Endothelial cell of umbilical vein (primary cell): ENCODE measurements at regions not wholly inside any gene's neighbourhood (a gene's known extent, or its start where the extent isn't known, plus 50 kb on each side); places are given as distances from the start of the nearest gene placed in this dataset.

Experiments used
- BruUV-seq: library from RNA; stranded (reverse); fragments of 400-500 nt; replicated peaks from 2 replicates; lab custom pipeline; 2021; lab: Mats Ljungman, UMichigan
- CTCF ChIA-PET: fragments of 300-600, 350-600 bp; sonication (Branson Sonifier 250); formaldehyde crosslinking; loops from one replicate; lab custom pipeline; 2021; ENCODE audit warnings: antibody characterized with exemption, inconsistent platforms; lab: Charles Lee
- POLR2A ChIA-PET: fragments of 300-600, 350-600 bp; sonication (Branson Sonifier 250); formaldehyde crosslinking; loops from one replicate; lab custom pipeline; 2021; ENCODE audit warnings: antibody characterized with exemption, inconsistent platforms; lab: Charles Lee
- DNase-seq: peaks from one replicate; pipeline ENCODE4 v3.0.0-alpha.2; 2011; ENCODE audit warnings: low read depth, low spot score
- FAIRE-seq: peaks from 2 replicates; lab custom pipeline; 2011; peaks lifted over from hg19 to GRCh38; lab: Jason Lieb, UNC
- H2AFZ ChIP-seq: 2 replicates; pipeline ENCODE4 v1.6.0; 2012; ENCODE audit warnings: low read depth, low read length, control low read depth, inconsistent platforms
- H3K27ac ChIP-seq: 2 replicates; pipeline ENCODE4 v1.5.1; 2011; ENCODE audit warnings: low read depth, mild to moderate bottlenecking, control low read depth, low read length, moderate library complexity; ENCODE audit not compliant: insufficient read depth
- H3K27me3 ChIP-seq, 2 experiments: 2 replicates each; pipeline versions ENCODE4 v1.6.0 to v1.6.1; 2011; ENCODE audit warnings: low read length in 2 of 2, mixed read lengths in 1 of 2; ENCODE audit not compliant: control insufficient read depth in 2 of 2, insufficient read depth in 2 of 2
- H3K36me3 ChIP-seq, 2 experiments: 2 replicates in 1 of 2; 3 replicates in 1 of 2; pipeline ENCODE4 v1.5.1; 2011; ENCODE audit warnings: low read length in 2 of 2, mild to moderate bottlenecking in 1 of 2, moderate library complexity in 1 of 2; ENCODE audit not compliant: control insufficient read depth in 2 of 2, insufficient read depth in 2 of 2; ENCODE audit errors: extremely low read depth in 1 of 2
- H3K4me1 ChIP-seq: 3 replicates; pipeline ENCODE4 v1.5.1; 2011; ENCODE audit warnings: mild to moderate bottlenecking, low read length; ENCODE audit not compliant: control insufficient read depth, insufficient read depth; ENCODE audit errors: extremely low read depth
- H3K4me2 ChIP-seq: 2 replicates; pipeline ENCODE4 v1.6.1; 2011; ENCODE audit warnings: low read length, control low read depth, mixed read lengths; ENCODE audit not compliant: insufficient read depth
- H3K4me3 ChIP-seq, 3 experiments: fragments of 200-600 bp in 1 of 3; sonication (generic), shearing (Covaris generic) in 1 of 3; replicated peaks in 1 of 3; 2 replicates each; pipeline ENCODE4 v1.5.1; 2011 to 2016; ENCODE audit warnings: control low read depth in 3 of 3, low read length in 3 of 3, mild to moderate bottlenecking in 2 of 3, inconsistent platforms in 1 of 3, low read depth in 1 of 3, moderate library complexity in 1 of 3; ENCODE audit not compliant: insufficient read depth in 1 of 3
- H3K79me2 ChIP-seq: 2 replicates; pipeline ENCODE4 v1.6.0; 2012; ENCODE audit warnings: low read length, inconsistent platforms; ENCODE audit not compliant: control insufficient read depth, insufficient read depth
- H3K9ac ChIP-seq: replicated peaks from 2 replicates; pipeline ENCODE3; 2011; ENCODE audit warnings: low read length, control low read depth; ENCODE audit not compliant: insufficient read depth; ENCODE audit errors: extremely low read depth
- H3K9me1 ChIP-seq: replicated peaks from 3 replicates; pipeline ENCODE4 v1.6.0; 2011; ENCODE audit warnings: mild to moderate bottlenecking, low read length; ENCODE audit not compliant: control insufficient read depth, insufficient read depth; ENCODE audit errors: extremely low read depth
- H3K9me3 ChIP-seq: replicated peaks from 2 replicates; pipeline ENCODE4 v1.5.1; 2012; ENCODE audit warnings: low read length, inconsistent platforms; ENCODE audit not compliant: control insufficient read depth, insufficient read depth
- H4K20me1 ChIP-seq: replicated peaks from 2 replicates; pipeline ENCODE3; 2011; ENCODE audit warnings: mild to moderate bottlenecking, low read length; ENCODE audit not compliant: control insufficient read depth, insufficient read depth; ENCODE audit errors: extremely low read depth
- JUN ChIP-seq: IDR thresholded peaks from 2 replicates; pipeline ENCODE4 v1.6.1; 2011; ENCODE audit warnings: borderline replicate concordance, low read depth; ENCODE audit not compliant: insufficient read length, insufficient read depth
- POLR2A ChIP-seq: IDR thresholded peaks from 2 replicates; pipeline ENCODE4 v1.6.1; 2012; ENCODE audit warnings: low read depth, mild to moderate bottlenecking, control low read depth, low read length
- dilution Hi-C: fragments of 300-500 bp; cut with MboI; formaldehyde crosslinking; loops from one replicate; pipeline ENCODE4 v1.15.0; 2019; ENCODE audit warnings: low sequenced_read_pairs; ENCODE audit not compliant: extremely low pct_ligation_motif_present
- intact Hi-C: fragments of 100-400 bp; cut with micrococcal nuclease; formaldehyde crosslinking; loops from one replicate; pipeline ENCODE4 v1.10.0; 2022
- TF ChIP-seq, protein P1 (sequence below): IDR thresholded peaks from 2 replicates; pipeline ENCODE4 v1.6.1; 2011; ENCODE audit not compliant: insufficient read depth, insufficient read length
- TF ChIP-seq, protein P2 (sequence below), 2 donors: IDR thresholded peaks; 1 replicate in 1 of 2; 2 replicates in 1 of 2; pipeline ENCODE4 v1.5.1; 2011; ENCODE audit warnings: low read length in 2 of 2, mild to moderate bottlenecking in 2 of 2, moderate library complexity in 2 of 2, control low read depth in 1 of 2, inconsistent platforms in 1 of 2, low read depth in 1 of 2; ENCODE audit not compliant: insufficient read depth in 1 of 2; ENCODE audit errors: extremely low read depth in 1 of 2

DNA sequence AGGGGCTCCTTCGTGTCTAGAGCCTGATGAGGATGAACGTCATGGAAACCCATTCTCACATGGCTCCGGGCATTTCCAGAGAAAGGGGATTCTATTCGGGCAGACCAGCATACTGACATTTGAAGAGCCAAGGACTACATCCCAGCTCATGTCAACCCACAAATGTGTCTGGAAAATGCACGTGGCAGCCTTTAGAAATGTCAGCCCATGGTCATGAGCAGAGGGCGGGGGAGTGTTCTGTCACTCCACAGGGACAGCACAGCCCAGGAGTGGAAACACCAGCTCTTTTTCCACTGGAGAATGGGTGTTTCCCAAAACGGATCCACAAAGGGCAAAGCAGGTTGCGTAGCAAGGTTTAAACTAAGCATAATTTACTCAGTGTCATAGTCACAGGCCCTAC, 207.0 kb downstream of the BCOR start:
- no peaks in the 10 kb centered on the region for H3K27me3 ChIP-seq
- TF ChIP-seq, protein P1, sequence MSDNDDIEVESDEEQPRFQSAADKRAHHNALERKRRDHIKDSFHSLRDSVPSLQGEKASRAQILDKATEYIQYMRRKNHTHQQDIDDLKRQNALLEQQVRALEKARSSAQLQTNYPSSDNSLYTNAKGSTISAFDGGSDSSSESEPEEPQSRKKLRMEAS, result no peak
- no peak for TF ChIP-seq POLR2A
- no peaks in the 10 kb centered on the region for H3K36me3 ChIP-seq
- dilution Hi-C loops (no loop called here), intact Hi-C loops (no loop called here)
- no peak overlapping the region for H3K4me3 ChIP-seq
- no peak overlapping the region for H3K27ac ChIP-seq
- no peak for FAIRE-seq
- H3K79me2 ChIP-seq, result no peaks in the 10 kb centered on the region
- H3K9me1 ChIP-seq, result no peaks in the 10 kb centered on the region
- DNase-seq, result no peak
- no TSS peak for BruUV-seq
- CTCF ChIA-PET, result no interaction called here
- no peak overlapping the region for H3K4me2 ChIP-seq
- H2AFZ ChIP-seq, result no peak overlapping the region
- no peaks in the 10 kb centered on the region for H3K9me3 ChIP-seq
- H3K9ac ChIP-seq, result no peak overlapping the region
- peaks cover 18% of the 10 kb centered on the region for H3K4me1 ChIP-seq
- no peaks in the 10 kb centered on the region for H4K20me1 ChIP-seq
- POLR2A ChIA-PET, result no interaction called here

DNA sequence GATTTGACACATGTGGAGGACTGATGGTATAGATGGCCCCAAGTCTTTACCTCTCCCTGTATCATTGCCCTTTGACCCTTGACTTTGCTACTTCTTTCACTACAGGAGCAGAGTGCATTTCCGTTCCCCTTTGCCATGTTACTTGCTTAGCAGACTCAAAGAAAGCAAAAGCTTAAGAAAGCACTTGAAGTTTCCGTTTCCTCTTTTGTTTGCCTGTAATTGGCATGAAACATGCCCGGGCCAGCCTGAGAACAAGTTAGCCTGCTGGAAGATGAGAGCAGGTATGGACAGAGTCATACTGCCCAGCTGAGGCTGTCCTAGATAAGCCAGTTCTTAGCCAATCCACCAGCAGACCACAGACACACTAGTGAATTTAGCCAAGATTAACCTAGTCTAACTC, 206.0 kb downstream of the BCOR start:
- Histone ChIP-seq H3K4me3 (no peak overlapping the region), H3K27ac (no peak overlapping the region), H3K4me1 (peaks cover 21% of the 10 kb centered on the region), H3K9me1 (no peaks in the 10 kb centered on the region), H3K36me3 (no peaks in the 10 kb centered on the region), H3K4me2 (no peak overlapping the region), H3K79me2 (no peaks in the 10 kb centered on the region), H2AFZ (no peak overlapping the region), H4K20me1 (no peaks in the 10 kb centered on the region), H3K9ac (no peak overlapping the region), H3K9me3 (no peaks in the 10 kb centered on the region), H3K27me3 (no peaks in the 10 kb centered on the region)
- CTCF ChIA-PET, result no interaction called here
- dilution Hi-C loops (no loop called here), intact Hi-C loops (no loop called here)
- POLR2A ChIA-PET, result no interaction called here
- BruUV-seq, result no TSS peak
- TF ChIP-seq JUN (no peak), POLR2A (no peak)
- TF ChIP-seq, protein P2, sequence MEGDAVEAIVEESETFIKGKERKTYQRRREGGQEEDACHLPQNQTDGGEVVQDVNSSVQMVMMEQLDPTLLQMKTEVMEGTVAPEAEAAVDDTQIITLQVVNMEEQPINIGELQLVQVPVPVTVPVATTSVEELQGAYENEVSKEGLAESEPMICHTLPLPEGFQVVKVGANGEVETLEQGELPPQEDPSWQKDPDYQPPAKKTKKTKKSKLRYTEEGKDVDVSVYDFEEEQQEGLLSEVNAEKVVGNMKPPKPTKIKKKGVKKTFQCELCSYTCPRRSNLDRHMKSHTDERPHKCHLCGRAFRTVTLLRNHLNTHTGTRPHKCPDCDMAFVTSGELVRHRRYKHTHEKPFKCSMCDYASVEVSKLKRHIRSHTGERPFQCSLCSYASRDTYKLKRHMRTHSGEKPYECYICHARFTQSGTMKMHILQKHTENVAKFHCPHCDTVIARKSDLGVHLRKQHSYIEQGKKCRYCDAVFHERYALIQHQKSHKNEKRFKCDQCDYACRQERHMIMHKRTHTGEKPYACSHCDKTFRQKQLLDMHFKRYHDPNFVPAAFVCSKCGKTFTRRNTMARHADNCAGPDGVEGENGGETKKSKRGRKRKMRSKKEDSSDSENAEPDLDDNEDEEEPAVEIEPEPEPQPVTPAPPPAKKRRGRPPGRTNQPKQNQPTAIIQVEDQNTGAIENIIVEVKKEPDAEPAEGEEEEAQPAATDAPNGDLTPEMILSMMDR (IDR thresholded peaks at IDR 0.05; ENCODE audit: extremely low read depth in 1 of 2, insufficient read depth in 1 of 2, low read depth in 1 of 2, low read length in 2 of 2), result no peak
- no peak for DNase-seq
- no peak for FAIRE-seq
